Upper lobe of right lung (tissue), 1 donor: ENCODE measurements at regions not wholly inside any gene's neighbourhood (a gene's known extent, or its start where the extent isn't known, plus 50 kb on each side); places are given as distances from the start of the nearest gene placed in this dataset.

ENCODE experiments used
- ATAC-seq: fragments of 200-7000 bp; cut with Tn5 transposase; one replicate; pipeline ENCODE4 v1.9.1; 2020; ENCODE audit warnings: mild to moderate bottlenecking, moderate library complexity
- DNase-seq: peaks from one replicate; pipeline ENCODE4 v3.0.0-alpha.2; 2020
- H3K27ac ChIP-seq: fragments of 200-600 bp; one replicate; pipeline ENCODE4 v1.8.0; 2022
- H3K27me3 ChIP-seq: fragments of 200-600 bp; one replicate; pipeline ENCODE4 v1.8.0; 2022; ENCODE audit warnings: mild to moderate bottlenecking
- H3K36me3 ChIP-seq: fragments of 200-600 bp; one replicate; pipeline ENCODE4 v1.8.0; 2022
- H3K4me1 ChIP-seq: fragments of 200-600 bp; one replicate; pipeline ENCODE4 v1.8.0; 2022
- H3K4me3 ChIP-seq: fragments of 200-600 bp; one replicate; pipeline ENCODE4 v1.8.0; 2022; ENCODE audit warnings: mild to moderate bottlenecking
- H3K9me3 ChIP-seq: fragments of 200-600 bp; one replicate; pipeline ENCODE4 v1.8.0; 2022
- CTCF ChIP-seq: fragments of 200-600 bp; IDR thresholded peaks from one replicate; pipeline ENCODE4 v1.8.0; 2022; ENCODE audit warnings: antibody characterized with exemption
- intact Hi-C: fragments of 100-400 bp; cut with DNase I; formaldehyde crosslinking; loops from one replicate; pipeline ENCODE4 v1.11.0; 2022
- donor health status: DM: no; HTN: yes; CAD: no; lungs with severe emphysema.

GRCh38 chr15:70203981-70204560, 106.4 kb upstream of the TLE3 start:
- ATAC-seq, result no peak
- no peak overlapping the region for H3K27ac ChIP-seq
- no peak for TF ChIP-seq CTCF
- H3K4me1 ChIP-seq, result peaks cover 6% of the 10 kb centered on the region
- H3K4me3 ChIP-seq, result no peak overlapping the region
- no peaks in the 10 kb centered on the region for H3K27me3 ChIP-seq
- H3K9me3 ChIP-seq, result no peaks in the 10 kb centered on the region
- DNase-seq, result peak; percentile 38
- intact Hi-C loops, result no loop called here
- no peaks in the 10 kb centered on the region for H3K36me3 ChIP-seq

GRCh38 chr15:70202756-70203155, 105.0 kb upstream of the TLE3 start:
- Histone ChIP-seq H3K9me3 (no peaks in the 10 kb centered on the region), H3K4me1 (peaks cover 6% of the 10 kb centered on the region), H3K27ac (no peak overlapping the region), H3K27me3 (no peaks in the 10 kb centered on the region), H3K4me3 (no peak overlapping the region), H3K36me3 (no peaks in the 10 kb centered on the region)
- DNase-seq (no peak), ATAC-seq (no peak)
- intact Hi-C loops, result no loop called here
- no peak for TF ChIP-seq CTCF

- Histone ChIP-seq H3K36me3 (no peaks in the 10 kb centered on the region), H3K4me3 (no peak overlapping the region), H3K9me3 (no peaks in the 10 kb centered on the region), H3K27ac (no peak overlapping the region), H3K27me3 (no peaks in the 10 kb centered on the region), H3K4me1 (peaks cover 8% of the 10 kb centered on the region)
- TF ChIP-seq CTCF, result no peak
- DNase-seq, result peak; percentile 13
- intact Hi-C loops, result no loop called here
- ATAC-seq, result no peak
These were observed 103.7 kb upstream of the TLE3 start for GRCh38 chr15:70201425-70201775.

GRCh38 chr15:70200511-70201424, 103.1 kb upstream of the TLE3 start:
- peak; percentile 36 for DNase-seq
- no peaks in the 10 kb centered on the region for H3K9me3 ChIP-seq
- intact Hi-C loops, result no loop called here
- H3K27me3 ChIP-seq, result no peaks in the 10 kb centered on the region
- H3K4me3 ChIP-seq, result no peak overlapping the region
- H3K27ac ChIP-seq, result no peak overlapping the region
- H3K36me3 ChIP-seq, result no peaks in the 10 kb centered on the region
- TF ChIP-seq CTCF, result no peak
- no peak for ATAC-seq
- peaks cover 14% of the 10 kb centered on the region for H3K4me1 ChIP-seq

- no peak for ATAC-seq
- H3K36me3 ChIP-seq, result no peaks in the 10 kb centered on the region
- no peaks in the 10 kb centered on the region for H3K27me3 ChIP-seq
- intact Hi-C loops, result no loop called here
- no peak overlapping the region for H3K27ac ChIP-seq
- TF ChIP-seq CTCF, result no peak
- DNase-seq, result peak; percentile 51
- no peaks in the 10 kb centered on the region for H3K9me3 ChIP-seq
- H3K4me3 ChIP-seq, result no peak overlapping the region
- H3K4me1 ChIP-seq, result peaks cover 19% of the 10 kb centered on the region
These were observed 102.1 kb upstream of the TLE3 start for GRCh38 chr15:70199540-70200410.
